GM23338 (cell line): ENCODE measurements at regions not wholly inside any gene's neighbourhood (a gene's known extent, or its start where the extent isn't known, plus 50 kb on each side); places are given as distances from the start of the nearest gene placed in this dataset.

ENCODE experiments used
- ATAC-seq: fragments of 200-7000 bp; cut with Tn5 transposase; 3 replicates; pipeline ENCODE4 v1.9.1; 2020
- DNase-seq: peaks from one replicate; pipeline ENCODE4 v3.0.0-alpha.2; 2015; ENCODE audit warnings: low spot score
- H2AFZ ChIP-seq: fragments of 200-600 bp; sonication (generic); 2 replicates; pipeline ENCODE4 v1.8.0; 2016; ENCODE audit warnings: antibody characterized with exemption, mild to moderate bottlenecking, moderate library complexity
- H3F3A ChIP-seq: fragments of 200-600 bp; sonication (generic); replicated peaks from 2 replicates; pipeline ENCODE4 v1.8.0; 2017; ENCODE audit warnings: antibody characterized with exemption, mixed run types, low read depth
- H3K27ac ChIP-seq: fragments of 200-600 bp; sonication (generic); 2 replicates; pipeline ENCODE4 v1.6.1; 2016; ENCODE audit warnings: low read depth
- H3K27me3 ChIP-seq: fragments of 200-600 bp; sonication (generic); 2 replicates; pipeline ENCODE4 v1.8.0; 2016; ENCODE audit warnings: mild to moderate bottlenecking, mixed run types, moderate library complexity; ENCODE audit not compliant: insufficient read depth
- H3K36me3 ChIP-seq: fragments of 200-600 bp; sonication (generic); 2 replicates; pipeline ENCODE4 v1.8.0; 2016; ENCODE audit warnings: mild to moderate bottlenecking; ENCODE audit not compliant: insufficient read depth
- H3K4me1 ChIP-seq: fragments of 200-600 bp; sonication (generic); 2 replicates; pipeline ENCODE4 v1.8.0; 2016; ENCODE audit warnings: mild to moderate bottlenecking, moderate library complexity; ENCODE audit not compliant: insufficient read depth
- H3K4me2 ChIP-seq: fragments of 200-600 bp; sonication (generic); 2 replicates; pipeline ENCODE4 v1.7.1; 2017; ENCODE audit warnings: mixed run types
- H3K4me3 ChIP-seq: fragments of 200-600 bp; sonication (generic); 2 replicates; pipeline ENCODE4 v1.6.1; 2016; ENCODE audit warnings: mixed run types
- H3K79me2 ChIP-seq: fragments of 200-600 bp; sonication (generic); replicated peaks from 2 replicates; pipeline ENCODE4 v1.8.0; 2017; ENCODE audit warnings: mild to moderate bottlenecking; ENCODE audit not compliant: insufficient read depth
- H3K9me2 ChIP-seq: fragments of 200-600 bp; sonication (generic); 2 replicates; pipeline ENCODE4 v1.8.0; 2017; ENCODE audit not compliant: insufficient read depth
- H4K20me1 ChIP-seq: fragments of 200-600 bp; sonication (generic); replicated peaks from 2 replicates; pipeline ENCODE4 v1.8.0; 2017; ENCODE audit warnings: mild to moderate bottlenecking; ENCODE audit not compliant: insufficient read depth
- H3K27ac Mint-ChIP-seq: 2 replicates; pipeline ENCODE4 v1.8.0; 2020; ENCODE audit warnings: inconsistent platforms, mild to moderate bottlenecking, moderate library complexity, mixed read lengths
- H3K27me3 Mint-ChIP-seq: 3 replicates; pipeline ENCODE4 v1.8.0; 2022; ENCODE audit warnings: low read depth, mild to moderate bottlenecking, moderate library complexity, mixed read lengths, inconsistent platforms; ENCODE audit not compliant: insufficient read depth, poor library complexity
- H3K36me3 Mint-ChIP-seq: 3 replicates; pipeline ENCODE4 v1.8.0; 2021; ENCODE audit warnings: low read depth, mild to moderate bottlenecking, inconsistent platforms, moderate library complexity, mixed read lengths
- H3K4me1 Mint-ChIP-seq: 3 replicates; pipeline ENCODE4 v1.8.0; 2020; ENCODE audit warnings: mild to moderate bottlenecking, inconsistent platforms, mixed read lengths
- H3K4me3 Mint-ChIP-seq: 3 replicates; pipeline ENCODE4 v1.8.0; 2021; ENCODE audit warnings: moderate library complexity, mild to moderate bottlenecking, inconsistent platforms, mixed read lengths
- H3K9me3 Mint-ChIP-seq: 3 replicates; pipeline ENCODE4 v1.8.0; 2020; ENCODE audit warnings: moderate library complexity, mild to moderate bottlenecking, inconsistent platforms, mixed read lengths
- CREB1 ChIP-seq: fragments of 250-450 bp; sonication (Bioruptor Pico); IDR thresholded peaks from 2 replicates; pipeline ENCODE4 v1.5.0; 2020; ENCODE audit warnings: low read depth, mild to moderate bottlenecking, moderate library complexity
- CTCF ChIP-seq, 2 experiments: fragments of 200-600 bp in 1 of 2; sonication (generic) in 1 of 2; conservative IDR thresholded peaks; 2 replicates each; pipeline versions ENCODE4 v1.5.1 to v1.6.1; 2016 to 2017; ENCODE audit warnings: antibody characterized with exemption in 2 of 2, low read depth in 2 of 2, mild to moderate bottlenecking in 2 of 2, moderate library complexity in 1 of 2
- ETS1 ChIP-seq: IDR thresholded peaks from 2 replicates; pipeline ENCODE4 v1.6.1; 2016; ENCODE audit warnings: antibody characterized with exemption
- EZH2 ChIP-seq: fragments of 200-600 bp; sonication (generic); IDR thresholded peaks from one replicate; pipeline ENCODE4 v1.8.0; 2017; ENCODE audit warnings: antibody characterized with exemption, mild to moderate bottlenecking, low read depth; ENCODE audit not compliant: unreplicated experiment
- NANOG ChIP-seq: IDR thresholded peaks from 2 replicates; pipeline ENCODE4 v1.6.1; 2016; ENCODE audit warnings: antibody characterized with exemption, borderline replicate concordance
- REST ChIP-seq: IDR thresholded peaks from one replicate; pipeline ENCODE4 v1.6.1; 2018; ENCODE audit warnings: antibody characterized with exemption; ENCODE audit not compliant: unreplicated experiment
- ZNF114 ChIP-seq: fragments of 250-450 bp; sonication (Bioruptor Pico); IDR thresholded peaks from 2 replicates; pipeline ENCODE4 v1.5.0; 2020; ENCODE audit warnings: mild to moderate bottlenecking, moderate library complexity
- ZNF331 ChIP-seq: fragments of 250-450 bp; sonication (Bioruptor Pico); IDR thresholded peaks from 2 replicates; pipeline ENCODE4 v1.5.0; 2020; ENCODE audit warnings: low read depth, mild to moderate bottlenecking, moderate library complexity
- ZNF462 ChIP-seq: fragments of 250-450 bp; sonication (Bioruptor Pico); IDR thresholded peaks from 2 replicates; pipeline ENCODE4 v1.5.0; 2020; ENCODE audit warnings: mild to moderate bottlenecking, moderate library complexity

- H2AFZ ChIP-seq: no peak overlapping the region
- no peaks in the 10 kb centered on the region for H3F3A ChIP-seq
- peaks cover 4% of the 10 kb centered on the region for H3K27me3 Mint-ChIP-seq
- ATAC-seq (no peak), DNase-seq (no peak)
- no peaks in the 10 kb centered on the region for H4K20me1 ChIP-seq
- peaks cover 4% of the 10 kb centered on the region; the same call in 1 of the 3 replicates for H3K4me1 Mint-ChIP-seq
- peaks cover 5% of the 10 kb centered on the region; the same call in 1 of the 2 replicates for H3K4me1 ChIP-seq
- no peaks in the 10 kb centered on the region for H3K79me2 ChIP-seq
- no peaks in the 10 kb centered on the region for H3K36me3 Mint-ChIP-seq
- TF ChIP-seq ZNF331: no peak
- no peak for TF ChIP-seq ETS1
- no peak for TF ChIP-seq NANOG
- no peak for TF ChIP-seq CREB1
- no peak for TF ChIP-seq CTCF (conservative IDR thresholded peaks at IDR 0.05; ENCODE audit: low read depth in 2 of 2)
- no peaks in the 10 kb centered on the region for H3K36me3 ChIP-seq
- no peaks in the 10 kb centered on the region for H3K27me3 ChIP-seq
- H3K4me2 ChIP-seq: no peak overlapping the region
- H3K4me3 ChIP-seq: no peak overlapping the region
- 0 out of 2 replicates have a peak, but pooled peaks cover 7% of the 10 kb centered on the region for H3K9me2 ChIP-seq
- no peak overlapping the region for H3K27ac Mint-ChIP-seq
- H3K9me3 Mint-ChIP-seq: no peaks in the 10 kb centered on the region
- H3K4me3 Mint-ChIP-seq: no peak overlapping the region
- no peak overlapping the region for H3K27ac ChIP-seq
These were observed 266.3 kb downstream of the FBXW7 start for GRCh38 chr4:152269448-152270191.

GRCh38 chr4:152267811-152268210, 268.1 kb downstream of the FBXW7 start:
- no peak for ATAC-seq
- TF ChIP-seq ZNF114 (CRISPR knock-in tag): no peak
- TF ChIP-seq REST: no peak
- TF ChIP-seq EZH2: no peak
- no peak for TF ChIP-seq ZNF462 (CRISPR knock-in tag)
- TF ChIP-seq CREB1: no peak

More at GRCh38 chr4:152267811-152268210, 268.1 kb downstream of the FBXW7 start:
- Histone ChIP-seq H2AFZ (no peak overlapping the region), H3F3A (no peaks in the 10 kb centered on the region), H4K20me1 (no peaks in the 10 kb centered on the region), H3K9me2 (0 out of 2 replicates have a peak, but pooled peaks cover 7% of the 10 kb centered on the region), H3K27ac (no peak overlapping the region), H3K27me3 (no peaks in the 10 kb centered on the region), H3K4me1 (no peaks in the 10 kb centered on the region), H3K36me3 (no peaks in the 10 kb centered on the region), H3K79me2 (no peaks in the 10 kb centered on the region), H3K4me3 (no peak overlapping the region), H3K4me2 (no peak overlapping the region)
- H3K4me1 Mint-ChIP-seq: no peaks in the 10 kb centered on the region
- DNase-seq: no peak
- no peak overlapping the region for H3K4me3 Mint-ChIP-seq
- H3K27me3 Mint-ChIP-seq: peaks cover 4% of the 10 kb centered on the region
- no peak overlapping the region for H3K27ac Mint-ChIP-seq
- no peaks in the 10 kb centered on the region for H3K36me3 Mint-ChIP-seq
- no peaks in the 10 kb centered on the region for H3K9me3 Mint-ChIP-seq
